Ammon's horn (tissue), 1 donor: ENCODE measurements at regions not wholly inside any gene's neighbourhood (a gene's known extent, or its start where the extent isn't known, plus 50 kb on each side); places are given as distances from the start of the nearest gene placed in this dataset.
"Not testable (repeated sequence)": the region's sequence is repeated elsewhere in the genome, so short reads cannot be mapped to it uniquely, and the experiment has no call there.

Source experiments
- DNase-seq: peaks from one replicate; pipeline ENCODE4 v3.0.0-alpha.2; 2016; ENCODE audit warnings: low spot score

- not testable (repeated sequence) for DNase-seq
Observed at GRCh38 chrY:17511984-17512383, 368.0 kb downstream of the CDY2B start.

GRCh38 chrY:17511476-17511875 lies 368.5 kb downstream of the CDY2B start:
- not testable (repeated sequence) for DNase-seq

GRCh38 chrY:17505834-17506233 lies 374.2 kb downstream of the CDY2B start:
- not testable (repeated sequence) for DNase-seq

GRCh38 chrY:17484763-17485162 lies 395.3 kb downstream of the CDY2B start:
- not testable (repeated sequence) for DNase-seq

GRCh38 chrY:17484157-17484556 lies 395.9 kb downstream of the CDY2B start:
- DNase-seq: not testable (repeated sequence)

GRCh38 chrY:17481389-17482022 lies 398.5 kb downstream of the CDY2B start:
- DNase-seq: not testable (repeated sequence)

GRCh38 chrY:17472068-17472467 lies 408.0 kb downstream of the CDY2B start:
- not testable (repeated sequence) for DNase-seq

- not testable (repeated sequence) for DNase-seq
Observed at GRCh38 chrY:17459753-17460152, 420.3 kb downstream of the CDY2B start.

GRCh38 chrY:17430570-17431166 lies 449.4 kb downstream of the CDY2B start:
- DNase-seq: peak; percentile 4

- no peak for DNase-seq
Observed at GRCh38 chrY:17398336-17399072, 481.5 kb downstream of the CDY2B start.

GRCh38 chrY:17397659-17398058 lies 482.4 kb downstream of the CDY2B start:
- DNase-seq: no peak

GRCh38 chrY:17381431-17382070 lies 498.5 kb downstream of the CDY2B start:
- DNase-seq: no peak

GRCh38 chrY:17378326-17378725 lies 501.7 kb downstream of the CDY2B start:
- no peak for DNase-seq

- DNase-seq: no peak
Observed at GRCh38 chrY:17368413-17368812, 511.6 kb downstream of the CDY2B start.

- DNase-seq: no peak
Observed at GRCh38 chrY:17366400-17366799, 513.6 kb downstream of the CDY2B start.

- DNase-seq: no peak
Observed at GRCh38 chrY:17339028-17339427, 541.0 kb downstream of the CDY2B start.

- no peak for DNase-seq
Observed at GRCh38 chrY:17330733-17331132, 549.3 kb downstream of the CDY2B start.

- no peak for DNase-seq
Observed at GRCh38 chrY:17319916-17320315, 560.1 kb downstream of the CDY2B start.

- DNase-seq: no peak
Observed at GRCh38 chrY:17318631-17319030, 561.4 kb downstream of the CDY2B start.

- DNase-seq: no peak
Observed at GRCh38 chrY:17277056-17277455, 603.0 kb downstream of the CDY2B start.

- no peak for DNase-seq
Observed at GRCh38 chrY:17259497-17259896, 620.5 kb downstream of the CDY2B start.

- DNase-seq: no peak
Observed at GRCh38 chrY:17238406-17238805, 641.6 kb downstream of the CDY2B start.

- no peak for DNase-seq
Observed at GRCh38 chrY:17235769-17236168, 644.3 kb downstream of the CDY2B start.
